ENCODE measurements at regions not wholly inside any gene's neighbourhood (a gene's known extent, or its start where the extent isn't known, plus 50 kb on each side); places are given as distances from the start of the nearest gene placed in this dataset.

DNA sequence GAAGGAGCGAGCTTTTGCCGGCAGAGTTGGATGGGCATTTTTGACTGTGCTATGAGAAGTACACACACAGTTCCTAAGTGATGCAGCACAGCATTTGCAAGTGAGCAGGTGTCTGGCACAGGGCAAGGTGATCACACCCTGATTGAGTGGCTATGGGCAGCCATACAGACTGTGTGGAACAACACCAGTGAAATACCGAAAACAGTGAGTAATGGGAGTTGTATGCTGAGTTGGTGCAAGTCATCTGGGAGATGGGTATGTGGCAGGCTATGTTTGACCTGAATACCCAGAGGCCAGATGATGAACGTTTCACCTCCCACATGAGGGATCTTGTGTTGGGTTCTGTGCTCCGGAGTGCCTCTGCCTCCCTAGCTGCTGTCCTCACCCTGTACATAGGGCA lies 53.5 kb upstream of the TIPARP start:
- ChIA-PET POLR2A (no interaction called here), CTCF (no interaction called here)
- no peak overlapping the region for H3K4me3 Mint-ChIP-seq
- no peaks in the 10 kb centered on the region for H3K36me3 Mint-ChIP-seq
- ATAC-seq (no peak), DNase-seq (ENCODE audit: low spot score) (no peak)
- H3K4me1 Mint-ChIP-seq, result no peaks in the 10 kb centered on the region
- H3K27ac Mint-ChIP-seq, result no peak overlapping the region
- TF ChIP-seq SP1 (CRISPR knock-in tag; conservative IDR thresholded peaks at IDR 0.05) (no peak), AFF4 (CRISPR knock-in tag; IDR thresholded peaks at IDR 0.05; ENCODE audit: borderline replicate concordance) (no peak), ZNF416 (CRISPR knock-in tag; IDR thresholded peaks at IDR 0.05) (no peak), ZBTB43 (CRISPR knock-in tag; IDR thresholded peaks at IDR 0.05) (no peak), CBFB (CRISPR knock-in tag; IDR thresholded peaks at IDR 0.05; ENCODE audit: low read depth) (no peak), ARID4B (CRISPR knock-in tag; IDR thresholded peaks at IDR 0.05; ENCODE audit: borderline replicate concordance) (no peak), ZNF671 (CRISPR knock-in tag; IDR thresholded peaks at IDR 0.05) (no peak), NFYB (CRISPR knock-in tag; conservative IDR thresholded peaks at IDR 0.05; ENCODE audit: low read depth) (no peak), MYBL2 (CRISPR knock-in tag; IDR thresholded peaks at IDR 0.05) (no peak), JUN (CRISPR knock-in tag; IDR thresholded peaks at IDR 0.05) (no peak), FOXK1 (CRISPR knock-in tag; IDR thresholded peaks at IDR 0.05) (no peak), ERG (CRISPR knock-in tag; IDR thresholded peaks at IDR 0.05) (no peak)
- TF ChIP-seq, protein P1, sequence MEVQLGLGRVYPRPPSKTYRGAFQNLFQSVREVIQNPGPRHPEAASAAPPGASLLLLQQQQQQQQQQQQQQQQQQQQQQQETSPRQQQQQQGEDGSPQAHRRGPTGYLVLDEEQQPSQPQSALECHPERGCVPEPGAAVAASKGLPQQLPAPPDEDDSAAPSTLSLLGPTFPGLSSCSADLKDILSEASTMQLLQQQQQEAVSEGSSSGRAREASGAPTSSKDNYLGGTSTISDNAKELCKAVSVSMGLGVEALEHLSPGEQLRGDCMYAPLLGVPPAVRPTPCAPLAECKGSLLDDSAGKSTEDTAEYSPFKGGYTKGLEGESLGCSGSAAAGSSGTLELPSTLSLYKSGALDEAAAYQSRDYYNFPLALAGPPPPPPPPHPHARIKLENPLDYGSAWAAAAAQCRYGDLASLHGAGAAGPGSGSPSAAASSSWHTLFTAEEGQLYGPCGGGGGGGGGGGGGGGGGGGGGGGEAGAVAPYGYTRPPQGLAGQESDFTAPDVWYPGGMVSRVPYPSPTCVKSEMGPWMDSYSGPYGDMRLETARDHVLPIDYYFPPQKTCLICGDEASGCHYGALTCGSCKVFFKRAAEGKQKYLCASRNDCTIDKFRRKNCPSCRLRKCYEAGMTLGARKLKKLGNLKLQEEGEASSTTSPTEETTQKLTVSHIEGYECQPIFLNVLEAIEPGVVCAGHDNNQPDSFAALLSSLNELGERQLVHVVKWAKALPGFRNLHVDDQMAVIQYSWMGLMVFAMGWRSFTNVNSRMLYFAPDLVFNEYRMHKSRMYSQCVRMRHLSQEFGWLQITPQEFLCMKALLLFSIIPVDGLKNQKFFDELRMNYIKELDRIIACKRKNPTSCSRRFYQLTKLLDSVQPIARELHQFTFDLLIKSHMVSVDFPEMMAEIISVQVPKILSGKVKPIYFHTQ (CRISPR knock-in tag; IDR thresholded peaks at IDR 0.05), result no peak
- TF ChIP-seq, protein P2, sequence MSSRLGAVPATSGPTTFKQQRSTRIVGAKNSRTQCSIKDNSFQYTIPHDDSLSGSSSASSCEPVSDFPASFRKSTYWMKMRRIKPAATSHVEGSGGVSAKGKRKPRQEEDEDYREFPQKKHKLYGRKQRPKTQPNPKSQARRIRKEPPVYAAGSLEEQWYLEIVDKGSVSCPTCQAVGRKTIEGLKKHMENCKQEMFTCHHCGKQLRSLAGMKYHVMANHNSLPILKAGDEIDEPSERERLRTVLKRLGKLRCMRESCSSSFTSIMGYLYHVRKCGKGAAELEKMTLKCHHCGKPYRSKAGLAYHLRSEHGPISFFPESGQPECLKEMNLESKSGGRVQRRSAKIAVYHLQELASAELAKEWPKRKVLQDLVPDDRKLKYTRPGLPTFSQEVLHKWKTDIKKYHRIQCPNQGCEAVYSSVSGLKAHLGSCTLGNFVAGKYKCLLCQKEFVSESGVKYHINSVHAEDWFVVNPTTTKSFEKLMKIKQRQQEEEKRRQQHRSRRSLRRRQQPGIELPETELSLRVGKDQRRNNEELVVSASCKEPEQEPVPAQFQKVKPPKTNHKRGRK (CRISPR knock-in tag; IDR thresholded peaks at IDR 0.05; ENCODE audit: borderline replicate concordance), result no peak
- peaks cover 5% of the 10 kb centered on the region; the same call in 1 of the 2 replicates for H3K9me3 Mint-ChIP-seq
- H3K27me3 Mint-ChIP-seq (ENCODE audit: low read depth), result no peaks in the 10 kb centered on the region

Measured in WTC11 (cell line).